ENCODE measurements at regions not wholly inside any gene's neighbourhood (a gene's known extent, or its start where the extent isn't known, plus 50 kb on each side); places are given as distances from the start of the nearest gene placed in this dataset.

GRCh38 chr6:165961233-165961632, 206.4 kb downstream of the TBXT start:
- Histone ChIP-seq H3K79me1 (ENCODE audit: low read depth in 1 of 2, low read length in 2 of 2) (peaks cover 0 to 14% of the 10 kb centered on the region in 2 experiments; a peak in 1 of 4 replicates), H2AFZ (replicated peaks; ENCODE audit: low read length, poor library complexity) (no peak overlapping the region), H3K27me3 (ENCODE audit: control insufficient read depth, insufficient read depth, low read length) (no peaks in the 10 kb centered on the region), H2BK120ac (ENCODE audit: low read depth, low read length) (no peak overlapping the region), H3K4me3 (ENCODE audit: insufficient read depth, low read depth, low read length) (no peak overlapping the region), H2AK9ac (replicated peaks; ENCODE audit: low read depth, low read length, poor library complexity) (no peak overlapping the region), H2BK20ac (ENCODE audit: low read depth, low read length) (no peak overlapping the region), H3K36me3 (ENCODE audit: control insufficient read depth, insufficient read depth, low read length) (peaks cover 31% of the 10 kb centered on the region), H4K20me1 (ENCODE audit: insufficient read depth, low read length) (no peaks in the 10 kb centered on the region; the same call in 1 of the 2 replicates), H3K9me1 (ENCODE audit: insufficient read depth, low read length) (no peaks in the 10 kb centered on the region), H3K9me3 (ENCODE audit: control insufficient read depth, insufficient read depth, low read length) (no peaks in the 10 kb centered on the region; the same call in 1 of the 2 replicates), H3K9ac (ENCODE audit: low read depth, low read length) (no peak overlapping the region), H3K56ac (ENCODE audit: extremely low read depth, insufficient read depth, low read length) (no peak overlapping the region), H4K5ac (ENCODE audit: low read depth, low read length) (no peak overlapping the region), H2BK5ac (ENCODE audit: low read depth, low read length, poor library complexity, severe bottlenecking) (no peak overlapping the region), H2AK5ac (ENCODE audit: low read depth, low read length) (no peak overlapping the region), H2BK15ac (ENCODE audit: low read depth, low read length) (no peak overlapping the region), H4K91ac (ENCODE audit: insufficient read depth, low read depth, low read length) (no peak overlapping the region), H3K14ac (replicated peaks; ENCODE audit: low read depth, low read length) (no peak overlapping the region), H3K18ac (ENCODE audit: low read depth, low read length) (no peak overlapping the region), H4K8ac (ENCODE audit: low read depth in 2 of 2, low read length in 2 of 2) (no peak overlapping the region), H3K4ac (ENCODE audit: low read depth, low read length) (no peak overlapping the region), H3K23ac (ENCODE audit: low read depth, low read length) (no peak overlapping the region), H3K27ac (ENCODE audit: insufficient read depth, low read length) (no peak overlapping the region), H3K4me2 (ENCODE audit: low read depth, low read length) (no peak overlapping the region), H3K4me1 (ENCODE audit: control insufficient read depth, insufficient read depth, low read length) (no peaks in the 10 kb centered on the region)
- no TSS peak for BruUV-seq (replicated peaks)
- in situ Hi-C loops (cut with MboI; ENCODE audit: low sequenced_read_pairs) (no loop called here), intact Hi-C loops (cut with micrococcal nuclease) (no loop called here), dilution Hi-C loops (cut with HindIII; ENCODE audit: low sequenced_read_pairs, unreplicated experiment) (no loop called here)
- CTCF ChIA-PET: no interaction called here
- 60% methylated on average over 1 of the region's 12 CpGs; no CpG with 5 or more reads in 1 of the 2 experiments for WGBS, 2 experiments (ENCODE audit: extremely low coverage in 2 of 2, insufficient read length in 1 of 2)
- POLR2A ChIA-PET (ENCODE audit: unreplicated experiment): no interaction called here
- TF ChIP-seq RCOR1 (IDR thresholded peaks at IDR 0.05; ENCODE audit: insufficient replicate concordance, low read length): no peak
- no peak for TF ChIP-seq MXI1 (IDR thresholded peaks at IDR 0.05; ENCODE audit: borderline replicate concordance, low read depth, low read length)
- no peak for TF ChIP-seq CHD1 (IDR thresholded peaks at IDR 0.05; ENCODE audit: low read depth, low read length)
- no peak for TF ChIP-seq BHLHE40 (IDR thresholded peaks at IDR 0.05; ENCODE audit: low read depth, low read length)
- no peak for TF ChIP-seq ELK1 (IDR thresholded peaks at IDR 0.05; ENCODE audit: borderline replicate concordance, low read depth, low read length)
- no peak for TF ChIP-seq SMC3 (IDR thresholded peaks at IDR 0.05; ENCODE audit: low read depth, low read length)
- no peak for TF ChIP-seq CEBPB (IDR thresholded peaks at IDR 0.05; ENCODE audit: low read depth, low read length)
- TF ChIP-seq FOS (IDR thresholded peaks at IDR 0.05; ENCODE audit: low read depth, low read length): no peak
- TF ChIP-seq CTCF (conservative IDR thresholded peaks at IDR 0.05; ENCODE audit: low read depth, low read length): no peak
- DNase-seq (no peak), ATAC-seq (ENCODE audit: low read depth) (no peak)
